Activated B cell treated with CpG ODN at 0.5 μM for 24 hours (primary cell): ENCODE measurements at regions not wholly inside any gene's neighbourhood (a gene's known extent, or its start where the extent isn't known, plus 50 kb on each side); places are given as distances from the start of the nearest gene placed in this dataset.
"Not testable (repeated sequence)": the region's sequence is repeated elsewhere in the genome, so short reads cannot be mapped to it uniquely, and the experiment has no call there.

Source experiments
- ATAC-seq: fragments of 200-7000 bp; cut with Tn5 transposase; one replicate; pipeline ENCODE4 v1.10.0; 2021; ENCODE audit warnings: low read depth, mild to moderate bottlenecking, moderate library complexity
- CTCF ChIA-PET: fragments of 350-600 bp; sonication (Branson Sonifier 250); formaldehyde crosslinking; loops from one replicate; lab custom pipeline; 2021; ENCODE audit warnings: antibody characterized with exemption; lab: Charles Lee
- POLR2A ChIA-PET: fragments of 350-600 bp; sonication (Branson Sonifier 250); formaldehyde crosslinking; loops from one replicate; lab custom pipeline; 2021; ENCODE audit warnings: antibody characterized with exemption; lab: Charles Lee
- DNase-seq: peaks from one replicate; pipeline ENCODE4 v3.0.0; 2022
- H3K27ac Mint-ChIP-seq: one replicate; pipeline ENCODE4 v1.8.0; 2020; ENCODE audit warnings: mixed read lengths
- H3K27me3 Mint-ChIP-seq: one replicate; pipeline ENCODE4 v1.8.0; 2021; ENCODE audit warnings: mixed read lengths
- H3K36me3 Mint-ChIP-seq: one replicate; pipeline ENCODE4 v1.8.0; 2021; ENCODE audit warnings: low read depth, mixed read lengths
- H3K4me1 Mint-ChIP-seq: one replicate; pipeline ENCODE4 v1.8.0; 2021; ENCODE audit warnings: mixed read lengths
- H3K4me3 Mint-ChIP-seq: one replicate; pipeline ENCODE4 v1.8.0; 2020; ENCODE audit warnings: mild to moderate bottlenecking, mixed read lengths
- H3K9me3 Mint-ChIP-seq: one replicate; pipeline ENCODE4 v1.8.0; 2020; ENCODE audit warnings: mixed read lengths
- intact Hi-C: fragments of 100-400 bp; cut with micrococcal nuclease; formaldehyde crosslinking; loops from one replicate; pipeline ENCODE4 v1.15.1; 2024
- TF ChIP-seq, protein P1 (sequence below): fragments of 200-600 bp; IDR thresholded peaks from one replicate; pipeline ENCODE4 v1.8.0; 2022; ENCODE audit warnings: antibody characterized with exemption, mild to moderate bottlenecking

DNA sequence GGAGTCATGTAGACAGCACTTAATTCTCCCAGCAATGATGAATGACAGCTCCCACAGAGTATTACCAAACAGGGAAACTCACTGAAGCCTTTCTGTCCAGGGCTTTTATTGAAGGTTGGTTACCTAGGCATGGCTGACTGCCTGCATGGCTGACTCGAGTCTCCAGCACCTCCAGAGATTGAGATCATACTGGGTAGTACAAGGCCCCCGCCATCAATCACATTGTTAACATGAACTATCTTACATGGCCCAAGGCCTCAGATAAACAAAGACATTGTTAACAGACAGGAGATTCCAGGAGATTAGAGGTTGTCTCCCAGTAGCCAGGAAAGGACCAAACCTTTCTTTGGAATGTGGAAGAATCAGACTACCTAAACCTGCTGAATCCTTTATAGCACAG is 128.3 kb upstream of the LSM14A start:
- ChIA-PET CTCF (interaction anchor here (0.8 kb wide), 1 partner anchor 16 kb away, joined by 3 read pairs; no protein-coding TSS in a partner anchor), POLR2A (no interaction called here)
- DNase-seq = no peak
- Mint-ChIP-seq H3K27ac (no peak overlapping the region), H3K4me1 (no peaks in the 10 kb centered on the region), H3K27me3 (peaks cover 19% of the 10 kb centered on the region), H3K36me3 (no peaks in the 10 kb centered on the region), H3K9me3 (peaks cover 7% of the 10 kb centered on the region), H3K4me3 (no peak overlapping the region)
- no peak for ATAC-seq
- TF ChIP-seq, protein P1, sequence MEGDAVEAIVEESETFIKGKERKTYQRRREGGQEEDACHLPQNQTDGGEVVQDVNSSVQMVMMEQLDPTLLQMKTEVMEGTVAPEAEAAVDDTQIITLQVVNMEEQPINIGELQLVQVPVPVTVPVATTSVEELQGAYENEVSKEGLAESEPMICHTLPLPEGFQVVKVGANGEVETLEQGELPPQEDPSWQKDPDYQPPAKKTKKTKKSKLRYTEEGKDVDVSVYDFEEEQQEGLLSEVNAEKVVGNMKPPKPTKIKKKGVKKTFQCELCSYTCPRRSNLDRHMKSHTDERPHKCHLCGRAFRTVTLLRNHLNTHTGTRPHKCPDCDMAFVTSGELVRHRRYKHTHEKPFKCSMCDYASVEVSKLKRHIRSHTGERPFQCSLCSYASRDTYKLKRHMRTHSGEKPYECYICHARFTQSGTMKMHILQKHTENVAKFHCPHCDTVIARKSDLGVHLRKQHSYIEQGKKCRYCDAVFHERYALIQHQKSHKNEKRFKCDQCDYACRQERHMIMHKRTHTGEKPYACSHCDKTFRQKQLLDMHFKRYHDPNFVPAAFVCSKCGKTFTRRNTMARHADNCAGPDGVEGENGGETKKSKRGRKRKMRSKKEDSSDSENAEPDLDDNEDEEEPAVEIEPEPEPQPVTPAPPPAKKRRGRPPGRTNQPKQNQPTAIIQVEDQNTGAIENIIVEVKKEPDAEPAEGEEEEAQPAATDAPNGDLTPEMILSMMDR = no peak
- intact Hi-C loops = loop anchor here (5.0 kb wide), 1 partner anchor 178 kb away; no protein-coding TSS in a partner anchor

DNA sequence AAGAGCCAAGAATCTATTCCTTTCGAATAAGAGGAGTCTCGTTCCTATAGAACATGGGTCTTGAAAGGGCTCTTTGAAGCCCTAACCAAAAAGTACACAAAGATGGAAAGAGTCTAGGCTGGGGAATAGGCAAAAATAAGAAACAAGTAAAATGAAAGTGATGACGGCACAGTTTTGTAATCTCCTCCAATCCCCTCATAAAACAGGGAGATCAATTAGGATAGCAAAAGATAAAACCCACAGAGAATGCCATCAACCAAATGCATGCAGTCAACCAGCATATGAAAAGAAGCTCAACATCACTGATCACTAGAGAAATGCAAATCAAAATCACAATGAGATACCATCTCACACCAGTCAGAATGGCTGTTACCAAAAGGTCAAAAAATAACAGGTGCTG is 122.4 kb upstream of the LSM14A start:
- ChIA-PET CTCF (no interaction called here), POLR2A (no interaction called here)
- Mint-ChIP-seq H3K9me3 (no peaks in the 10 kb centered on the region), H3K27ac (no peak overlapping the region), H3K27me3 (peaks cover 9% of the 10 kb centered on the region), H3K4me3 (no peak overlapping the region), H3K36me3 (no peaks in the 10 kb centered on the region), H3K4me1 (no peaks in the 10 kb centered on the region)
- DNase-seq (no peak), ATAC-seq (no peak)
- intact Hi-C loops = no loop called here
- TF ChIP-seq, protein P1 = no peak

DNA sequence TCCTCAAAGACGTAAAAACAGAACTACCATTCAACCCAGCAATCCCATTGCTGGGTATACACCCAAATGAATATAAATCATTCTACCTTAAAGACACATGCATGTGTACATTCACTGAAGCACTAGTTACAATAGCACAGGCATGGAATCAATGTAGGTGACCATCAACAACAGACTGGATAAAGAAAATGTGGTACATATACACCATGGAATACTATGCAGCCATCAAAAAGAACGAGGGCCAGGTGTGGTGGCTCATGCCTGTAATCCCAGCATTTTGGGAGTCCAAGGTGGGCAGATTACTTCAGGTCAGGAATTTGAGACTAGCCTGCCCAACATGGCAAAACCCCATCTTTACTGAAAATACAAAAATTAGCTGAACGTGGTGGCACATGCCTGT is 121.9 kb upstream of the LSM14A start:
- H3K36me3 Mint-ChIP-seq, H3K4me1 Mint-ChIP-seq, DNase-seq, POLR2A ChIA-PET, H3K4me3 Mint-ChIP-seq, CTCF ChIA-PET, ATAC-seq, H3K27ac Mint-ChIP-seq, H3K9me3 Mint-ChIP-seq, intact Hi-C loops: not testable (repeated sequence)
- H3K27me3 Mint-ChIP-seq = peaks cover 11% of the 10 kb centered on the region

DNA sequence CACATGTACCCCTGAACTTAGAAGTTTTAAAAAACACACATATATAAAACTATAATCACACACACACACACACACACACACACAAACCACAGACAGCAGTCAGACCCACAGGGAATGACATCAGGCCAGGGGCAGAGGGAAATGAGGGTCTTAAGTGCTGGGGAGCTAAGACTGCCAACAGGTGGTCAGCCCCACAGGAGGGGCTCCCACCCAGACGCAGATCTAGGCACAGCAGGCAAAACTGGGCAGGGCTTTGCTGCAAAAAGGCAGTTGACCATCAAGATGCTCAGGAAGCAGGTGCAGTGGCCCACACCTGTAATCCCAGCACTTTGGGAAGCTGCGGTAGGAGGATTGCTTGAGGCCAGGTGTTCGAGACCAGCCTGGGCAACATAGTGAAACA is 121.0 kb upstream of the LSM14A start:
- Mint-ChIP-seq H3K4me3 (no peak overlapping the region), H3K4me1 (no peaks in the 10 kb centered on the region), H3K9me3 (no peaks in the 10 kb centered on the region), H3K36me3 (no peaks in the 10 kb centered on the region), H3K27ac (no peak overlapping the region), H3K27me3 (peaks cover 11% of the 10 kb centered on the region)
- no peak for ATAC-seq
- no peak for DNase-seq
- POLR2A ChIA-PET = no interaction called here
- intact Hi-C loops = no loop called here
- TF ChIP-seq, protein P1 = no peak
- CTCF ChIA-PET = no interaction called here

DNA sequence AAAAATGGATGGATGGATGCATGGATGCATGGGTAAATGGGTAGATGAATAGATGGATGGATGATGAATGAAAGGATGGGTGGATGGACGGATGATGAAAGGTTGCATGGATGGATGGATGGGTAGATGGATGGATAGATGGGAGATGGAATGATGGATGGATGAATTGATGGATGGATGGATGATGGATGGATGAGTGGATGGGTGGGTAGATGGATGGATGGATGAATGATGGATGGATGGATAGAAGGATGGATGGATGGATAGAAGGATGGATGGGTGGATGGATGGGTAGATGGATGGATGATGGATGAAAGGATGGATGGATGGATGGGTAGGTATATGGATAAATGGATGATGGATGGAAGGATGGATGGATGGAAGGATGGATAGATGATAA is 115.1 kb upstream of the LSM14A start:
- POLR2A ChIA-PET = no interaction called here
- TF ChIP-seq, protein P1 = no peak
- no peak overlapping the region for H3K4me3 Mint-ChIP-seq
- H3K36me3 Mint-ChIP-seq = no peaks in the 10 kb centered on the region
- no peaks in the 10 kb centered on the region for H3K4me1 Mint-ChIP-seq
- ATAC-seq (no peak), DNase-seq (no peak)
- H3K27ac Mint-ChIP-seq = no peak overlapping the region
- H3K27me3 Mint-ChIP-seq = peaks cover 7% of the 10 kb centered on the region
- H3K9me3 Mint-ChIP-seq = no peaks in the 10 kb centered on the region
- CTCF ChIA-PET = no interaction called here
- intact Hi-C loops = no loop called here

DNA sequence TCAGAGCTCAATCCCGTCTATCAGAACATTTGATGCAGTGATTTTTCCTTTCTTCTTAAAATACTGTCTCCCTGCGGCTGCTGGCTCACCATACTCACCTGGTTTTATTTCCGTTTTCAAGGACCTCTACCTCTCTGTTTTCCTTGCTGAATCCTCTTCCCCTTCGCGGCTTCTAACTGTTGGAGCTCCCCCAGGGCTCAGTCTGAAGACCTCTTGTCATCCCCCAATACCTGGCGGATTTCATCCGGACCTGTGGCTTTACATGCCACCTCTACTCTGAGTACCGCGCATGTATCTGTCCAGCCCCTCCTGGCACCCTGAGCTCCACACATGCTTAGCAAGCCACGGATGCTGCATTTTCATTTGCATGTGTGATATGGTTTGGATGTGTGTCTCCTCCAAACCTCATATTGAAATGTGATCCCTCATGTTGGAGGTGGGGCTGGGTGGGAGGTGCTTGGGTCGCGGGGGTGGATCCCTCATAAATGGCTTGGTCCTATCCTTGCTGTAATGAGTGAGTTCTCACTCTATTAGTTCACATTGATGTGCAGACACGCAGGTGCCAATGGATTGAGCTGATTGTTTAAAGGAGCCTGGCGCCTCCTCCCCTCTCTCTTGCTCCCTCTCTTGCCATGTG is 106.2 kb upstream of the LSM14A start:
- Mint-ChIP-seq H3K4me1 (no peaks in the 10 kb centered on the region), H3K27me3 (peaks cover 14% of the 10 kb centered on the region), H3K27ac (no peak overlapping the region), H3K9me3 (no peaks in the 10 kb centered on the region), H3K36me3 (no peaks in the 10 kb centered on the region), H3K4me3 (no peak overlapping the region)
- TF ChIP-seq, protein P1 = no peak
- DNase-seq (no peak), ATAC-seq (no peak)
- intact Hi-C loops = no loop called here
- POLR2A ChIA-PET = no interaction called here
- CTCF ChIA-PET = no interaction called here
